ENCODE measurements at regions not wholly inside any gene's neighbourhood (a gene's known extent, or its start where the extent isn't known, plus 50 kb on each side); places are given as distances from the start of the nearest gene placed in this dataset.

DNA sequence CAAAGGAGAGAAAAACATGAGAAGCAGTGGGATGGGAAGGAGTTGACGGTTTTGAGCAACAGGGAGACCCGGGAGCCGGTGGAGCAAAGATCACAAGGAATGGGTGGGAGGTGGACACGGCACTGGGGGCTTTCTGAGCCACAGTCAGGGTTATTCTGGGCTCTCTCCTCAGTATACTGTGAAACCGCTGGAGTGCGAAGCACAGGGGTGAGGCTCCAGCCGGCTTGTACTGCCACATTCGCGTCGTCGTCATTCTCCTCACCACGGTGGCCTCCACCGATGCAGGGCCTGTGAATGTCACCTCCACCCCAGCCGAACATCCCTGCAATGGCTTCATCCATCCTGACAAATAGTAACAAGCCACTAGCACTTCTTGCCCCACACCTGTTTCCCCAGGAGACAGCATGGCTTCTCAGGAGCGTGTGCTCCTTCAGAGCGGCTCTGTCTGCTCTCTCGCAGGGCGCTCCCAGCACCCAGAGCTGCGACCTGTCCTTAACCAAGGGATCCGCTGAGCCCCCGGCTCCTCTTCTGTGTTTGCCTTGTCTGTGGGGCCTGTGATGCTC lies 1165.3 kb downstream of the TBC1D22A start:
- Histone ChIP-seq H3K27me3 (ENCODE audit: control insufficient read depth, insufficient read depth, low read length) (no peaks in the 10 kb centered on the region), H3K4me3 (ENCODE audit: low read depth, low read length) (no peak overlapping the region), H3K36me3 (ENCODE audit: control insufficient read depth, insufficient read depth, low read length) (no peaks in the 10 kb centered on the region)
- FAIRE-seq (no peak), DNase-seq (ENCODE audit: low read depth) (no peak)
- no peak for TF ChIP-seq CTCF (IDR thresholded peaks at IDR 0.05; ENCODE audit: insufficient read depth, low read length, severe bottlenecking)

DNA sequence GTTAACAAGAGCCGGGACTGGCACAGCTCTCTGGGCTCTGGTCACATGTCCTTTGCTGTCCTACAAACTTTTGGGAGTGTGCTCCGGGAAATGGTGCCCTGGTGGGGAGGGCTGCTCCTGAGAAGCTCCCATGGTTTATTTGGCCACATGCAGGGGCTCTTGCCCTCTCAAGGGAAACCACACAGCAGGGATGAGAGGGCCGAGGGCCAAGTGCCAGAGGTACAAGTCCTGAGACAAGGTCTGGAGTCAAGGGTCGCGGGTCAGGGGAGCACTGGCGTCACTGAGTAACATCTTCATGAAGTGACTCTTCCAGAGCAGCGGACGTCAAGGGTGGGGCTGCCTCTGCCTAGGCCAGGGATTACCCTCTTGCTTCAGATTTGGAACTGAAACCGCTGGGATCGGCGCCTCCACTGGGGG lies 1160.6 kb downstream of the TBC1D22A start:
- Histone ChIP-seq H3K36me3 (ENCODE audit: control insufficient read depth, insufficient read depth, low read length) (no peaks in the 10 kb centered on the region), H3K4me3 (ENCODE audit: low read depth, low read length) (no peak overlapping the region), H3K27me3 (ENCODE audit: control insufficient read depth, insufficient read depth, low read length) (no peaks in the 10 kb centered on the region)
- TF ChIP-seq CTCF (IDR thresholded peaks at IDR 0.05; ENCODE audit: insufficient read depth, low read length, severe bottlenecking) = no peak
- FAIRE-seq (no peak), DNase-seq (ENCODE audit: low read depth) (no peak)

DNA sequence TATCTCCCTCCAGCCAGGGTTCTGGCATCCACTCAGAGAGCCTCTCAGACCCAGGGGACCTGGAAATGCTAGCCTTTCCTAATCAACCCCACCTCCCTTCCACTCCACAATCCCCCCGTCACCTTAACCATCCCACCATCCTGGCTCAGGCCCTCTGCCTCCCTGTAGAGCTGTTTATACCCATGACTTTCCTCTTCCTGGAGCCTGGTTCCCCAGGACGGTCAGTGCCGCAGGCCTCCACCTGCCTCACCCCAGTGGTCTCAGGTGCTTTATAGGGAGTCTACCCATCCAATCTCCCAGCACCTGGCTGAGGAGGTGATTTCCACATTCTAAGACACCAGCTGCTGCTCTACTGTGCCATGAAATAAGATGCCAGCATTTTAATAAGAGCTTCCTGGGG lies 1159.5 kb downstream of the TBC1D22A start:
- Histone ChIP-seq H3K36me3 (ENCODE audit: control insufficient read depth, insufficient read depth, low read length) (no peaks in the 10 kb centered on the region), H3K4me3 (ENCODE audit: low read depth, low read length) (no peak overlapping the region), H3K27me3 (ENCODE audit: control insufficient read depth, insufficient read depth, low read length) (no peaks in the 10 kb centered on the region)
- no peak for TF ChIP-seq CTCF (IDR thresholded peaks at IDR 0.05; ENCODE audit: insufficient read depth, low read length, severe bottlenecking)
- DNase-seq (ENCODE audit: low read depth) (no peak), FAIRE-seq (no peak)

GRCh38 chr22:47920380-47920959 lies 1158.0 kb downstream of the TBC1D22A start:
- no peaks in the 10 kb centered on the region for H3K27me3 ChIP-seq (ENCODE audit: control insufficient read depth, insufficient read depth, low read length)
- no peaks in the 10 kb centered on the region for H3K36me3 ChIP-seq (ENCODE audit: control insufficient read depth, insufficient read depth, low read length)
- H3K4me3 ChIP-seq (ENCODE audit: low read depth, low read length) = no peak overlapping the region
- no peak for DNase-seq (ENCODE audit: low read depth)
- TF ChIP-seq CTCF (IDR thresholded peaks at IDR 0.05; ENCODE audit: insufficient read depth, low read length, severe bottlenecking) = no peak
- no peak for FAIRE-seq

- Histone ChIP-seq H3K36me3 (ENCODE audit: control insufficient read depth, insufficient read depth, low read length) (no peaks in the 10 kb centered on the region), H3K4me3 (ENCODE audit: low read depth, low read length) (no peak overlapping the region), H3K27me3 (ENCODE audit: control insufficient read depth, insufficient read depth, low read length) (no peaks in the 10 kb centered on the region)
- no peak for TF ChIP-seq CTCF (IDR thresholded peaks at IDR 0.05; ENCODE audit: insufficient read depth, low read length, severe bottlenecking)
- FAIRE-seq (no peak), DNase-seq (ENCODE audit: low read depth) (no peak)
Measured at GRCh38 chr22:47919893-47920292, 1157.4 kb downstream of the TBC1D22A start.

DNA sequence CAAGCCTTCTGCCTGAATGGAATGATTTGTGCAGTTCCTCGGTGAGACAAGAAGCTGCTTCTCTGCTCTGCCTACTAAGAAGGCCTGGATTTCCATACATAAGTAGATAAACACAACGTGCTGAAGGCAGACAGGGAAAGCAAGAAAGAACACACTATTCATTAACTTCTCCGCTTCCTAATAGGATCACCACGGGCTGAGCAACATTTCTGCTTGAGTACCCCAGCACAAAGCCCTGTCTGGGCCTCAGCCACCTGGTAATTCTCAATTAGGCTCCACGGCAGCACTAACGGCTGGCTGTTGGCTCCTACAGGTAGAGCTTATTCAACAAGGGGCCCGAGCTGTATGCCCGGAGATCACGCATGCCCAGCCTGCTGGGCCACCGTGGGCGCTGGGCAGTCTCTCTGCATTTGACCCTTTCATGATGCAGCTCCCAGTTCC lies 1156.6 kb downstream of the TBC1D22A start:
- no peak overlapping the region for H3K4me3 ChIP-seq (ENCODE audit: low read depth, low read length)
- TF ChIP-seq CTCF (IDR thresholded peaks at IDR 0.05; ENCODE audit: insufficient read depth, low read length, severe bottlenecking) = no peak
- DNase-seq (ENCODE audit: low read depth) (no peak), FAIRE-seq (no peak)
- H3K27me3 ChIP-seq (ENCODE audit: control insufficient read depth, insufficient read depth, low read length) = no peaks in the 10 kb centered on the region
- H3K36me3 ChIP-seq (ENCODE audit: control insufficient read depth, insufficient read depth, low read length) = no peaks in the 10 kb centered on the region

All from bronchial epithelial cell (primary cell).